Heart right ventricle (tissue), 16 donors: ENCODE measurements at regions not wholly inside any gene's neighbourhood (a gene's known extent, or its start where the extent isn't known, plus 50 kb on each side); places are given as distances from the start of the nearest gene placed in this dataset.

Source experiments
- ATAC-seq, 8 donors: fragments of 200-7000 bp; cut with Tn5 transposase; one replicate each; pipeline ENCODE4 v1.9.1; 2020; ENCODE audit warnings: mild to moderate bottlenecking in 8 of 8, moderate library complexity in 8 of 8, moderate number of reproducible peaks in 1 of 8
- DNase-seq, 2 donors: peaks; one replicate each; pipeline ENCODE4 v3.0.0-alpha.2; 2020
- H3K27ac ChIP-seq, 10 donors: fragments of 200-600 bp; sonication (generic) in 2 of 10; one replicate each; pipeline versions ENCODE4 v1.5.0 to v1.8.0; 2020 to 2022; ENCODE audit warnings: mild to moderate bottlenecking in 3 of 10
- H3K27me3 ChIP-seq, 7 donors: fragments of 200-600 bp; one replicate each; pipeline ENCODE4 v1.8.0; 2021 to 2022; ENCODE audit warnings: mild to moderate bottlenecking in 2 of 7
- H3K36me3 ChIP-seq, 9 donors: fragments of 200-600 bp; sonication (generic) in 1 of 9; one replicate each; pipeline versions ENCODE4 v1.5.0 to v1.8.0; 2020 to 2022; ENCODE audit warnings: mild to moderate bottlenecking in 2 of 9
- H3K4me1 ChIP-seq, 9 donors: fragments of 200-600 bp; sonication (generic) in 1 of 9; one replicate each; pipeline versions ENCODE4 v1.5.0 to v1.8.0; 2020 to 2022; ENCODE audit warnings: mild to moderate bottlenecking in 4 of 9
- H3K4me3 ChIP-seq, 10 donors: fragments of 200-600 bp; sonication (generic) in 2 of 10; one replicate each; pipeline versions ENCODE4 v1.5.0 to v1.8.0; 2020 to 2022; ENCODE audit warnings: mild to moderate bottlenecking in 7 of 10, moderate library complexity in 2 of 10
- H3K9me3 ChIP-seq, 11 donors: fragments of 200-600 bp in 10 of 11; sonication (generic) in 2 of 11; one replicate each; pipeline versions ENCODE4 v1.5.0 to v1.8.0; 2013 to 2022; ENCODE audit warnings: mild to moderate bottlenecking in 2 of 11, control low read depth in 1 of 11, moderate library complexity in 1 of 11
- WGBS, 2 donors: extraction: QIAGEN DNeasy Blood & Tissue Kit; methylation state at CpG; one replicate each; pipeline ENCODE4 v1.1.7; 2013; ENCODE audit warnings: inconsistent platforms in 1 of 2; 5-methylcytosine and 5-hydroxymethylcytosine counted together
- intact Hi-C, 10 donors: fragments of 100-400 bp; cut with DNase I; formaldehyde crosslinking; loops; one replicate each; pipeline versions ENCODE4 v1.11.1 to v1.14.2; 2022
- TF ChIP-seq, protein P1 (sequence below), 9 donors: fragments of 200-600 bp; sonication (generic) in 2 of 9; IDR thresholded peaks; one replicate each; pipeline versions ENCODE4 v1.5.0 to v1.8.0; 2021 to 2022; ENCODE audit warnings: antibody characterized with exemption in 9 of 9, mild to moderate bottlenecking in 5 of 9, moderate library complexity in 1 of 9
- donor health status: Arrhythmogenic right ventricular cardiomyopathy.
- donor health status: ischemic (EF 13 %, LVEDD 7.1; RV severe dilation, severe dysfunction).
- donor health status: healthy with polysubstance abuse.
- donor health status: DM: no; HTN: yes; CAD: no.
- donor health status: DM: no; HTN: no; CAD: no.
- donor health status: ischemic (EF 25% LVEDD 6.9; RV normal size, moderate dysfunction).
- donor health status: ischemic (EF 25% LVEDD 5.7; RV mildly dilated, moderate dysfunction).
- donor health status: healthy.
- donor health status: DM: yes; HTN: yes; CAD: no.
- donor health status: Ischemic cardiomyopathy.
- donor health status: ischemic (EF 35%, LVEDD 5.7; RV mildly dilated, moderate dysfunction).
- donor health status: nonischemic (EF 11% LVEDD 7.7; RV severe dilation, severe dysfunction).
- donor health status: DM: yes; HTN: yes; CAD: no.
- donor health status: PGD.
- donor health status: ischemic (EF 29% LVEDD 5.4; RV normal size, mild dysfunction).
- donor health status: nonischemic (EF 23%, LVEDD 6.1; RV moderate dilation, normal function).

DNA sequence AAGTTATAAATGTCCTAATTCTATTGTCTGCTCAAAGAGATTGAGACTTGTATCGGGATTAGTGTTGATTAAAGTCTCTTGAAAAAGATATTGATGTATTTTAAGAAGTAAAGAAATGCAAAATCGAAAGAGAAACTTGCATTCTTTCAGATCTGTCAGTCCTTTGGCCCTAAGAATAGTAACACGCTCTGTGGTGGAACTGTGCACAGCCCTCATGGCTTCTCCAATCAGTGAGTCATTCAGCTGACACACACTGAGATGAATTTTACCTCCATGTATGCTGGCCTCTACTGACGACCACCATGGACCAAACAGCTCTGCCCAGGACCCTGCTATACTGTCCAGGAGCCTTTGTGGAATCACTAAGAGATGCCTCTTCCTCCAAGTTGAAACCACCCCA lies 232.4 kb downstream of the ESM1 start:
- H3K27me3 ChIP-seq, result no peaks in the 10 kb centered on the region
- TF ChIP-seq, protein P1, sequence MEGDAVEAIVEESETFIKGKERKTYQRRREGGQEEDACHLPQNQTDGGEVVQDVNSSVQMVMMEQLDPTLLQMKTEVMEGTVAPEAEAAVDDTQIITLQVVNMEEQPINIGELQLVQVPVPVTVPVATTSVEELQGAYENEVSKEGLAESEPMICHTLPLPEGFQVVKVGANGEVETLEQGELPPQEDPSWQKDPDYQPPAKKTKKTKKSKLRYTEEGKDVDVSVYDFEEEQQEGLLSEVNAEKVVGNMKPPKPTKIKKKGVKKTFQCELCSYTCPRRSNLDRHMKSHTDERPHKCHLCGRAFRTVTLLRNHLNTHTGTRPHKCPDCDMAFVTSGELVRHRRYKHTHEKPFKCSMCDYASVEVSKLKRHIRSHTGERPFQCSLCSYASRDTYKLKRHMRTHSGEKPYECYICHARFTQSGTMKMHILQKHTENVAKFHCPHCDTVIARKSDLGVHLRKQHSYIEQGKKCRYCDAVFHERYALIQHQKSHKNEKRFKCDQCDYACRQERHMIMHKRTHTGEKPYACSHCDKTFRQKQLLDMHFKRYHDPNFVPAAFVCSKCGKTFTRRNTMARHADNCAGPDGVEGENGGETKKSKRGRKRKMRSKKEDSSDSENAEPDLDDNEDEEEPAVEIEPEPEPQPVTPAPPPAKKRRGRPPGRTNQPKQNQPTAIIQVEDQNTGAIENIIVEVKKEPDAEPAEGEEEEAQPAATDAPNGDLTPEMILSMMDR (IDR thresholded peaks at IDR 0.05), result no peak
- peak overlapping the region in 1 of 10 donors; percentile 62 for H3K27ac ChIP-seq
- H3K4me1 ChIP-seq, result peaks cover 0 to 18% (median 3%) of the 10 kb centered on the region in 9 donors
- H3K4me3 ChIP-seq, result no peak overlapping the region
- DNase-seq (no peak), ATAC-seq (peak in 6 of 8 donors; percentile 47 to 89 (median 60))
- intact Hi-C loops, result no loop called here
- no peaks in the 10 kb centered on the region for H3K9me3 ChIP-seq
- no peaks in the 10 kb centered on the region for H3K36me3 ChIP-seq
- WGBS, 2 donors, result 31 to 43% methylated on average over 4 of the region's 4 CpGs

DNA sequence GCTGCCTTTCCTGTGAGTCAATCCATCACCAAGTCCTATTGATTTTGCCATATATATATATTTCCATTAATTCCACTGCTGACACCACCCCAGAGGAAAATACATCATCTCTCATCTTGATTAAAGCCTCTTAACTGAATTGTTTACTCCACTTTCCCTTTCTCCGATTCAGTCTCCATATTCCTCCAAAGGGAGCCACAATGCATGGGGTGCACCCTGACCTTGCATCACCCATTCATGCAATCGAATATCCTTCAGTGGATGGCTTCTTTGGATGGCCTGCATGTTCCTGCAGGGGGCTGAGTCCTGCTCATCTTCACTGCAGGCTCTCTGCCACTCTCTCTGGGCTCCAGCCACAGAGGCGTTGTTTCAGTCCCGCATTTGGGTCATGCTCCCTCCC lies 231.0 kb downstream of the SNX18 start:
- no peaks in the 10 kb centered on the region for H3K9me3 ChIP-seq
- intact Hi-C loops, result loop anchor here in 4 of 10 donors (10.0 kb wide), 2 partner anchors 96 to 234 kb away; partner anchors contain the start of gene SNX18 (in 3 of the 4)
- peaks cover 0 to 35% (median 12%) of the 10 kb centered on the region in 9 donors for H3K4me1 ChIP-seq
- ATAC-seq (no peak), DNase-seq (no peak)
- 90 to 91% methylated on average over 4 of the region's 4 CpGs for WGBS, 2 donors
- H3K4me3 ChIP-seq, result no peak overlapping the region
- H3K27me3 ChIP-seq, result no peaks in the 10 kb centered on the region
- TF ChIP-seq, protein P1 (IDR thresholded peaks at IDR 0.05), result no peak
- H3K27ac ChIP-seq, result no peak overlapping the region
- H3K36me3 ChIP-seq, result no peaks in the 10 kb centered on the region

DNA sequence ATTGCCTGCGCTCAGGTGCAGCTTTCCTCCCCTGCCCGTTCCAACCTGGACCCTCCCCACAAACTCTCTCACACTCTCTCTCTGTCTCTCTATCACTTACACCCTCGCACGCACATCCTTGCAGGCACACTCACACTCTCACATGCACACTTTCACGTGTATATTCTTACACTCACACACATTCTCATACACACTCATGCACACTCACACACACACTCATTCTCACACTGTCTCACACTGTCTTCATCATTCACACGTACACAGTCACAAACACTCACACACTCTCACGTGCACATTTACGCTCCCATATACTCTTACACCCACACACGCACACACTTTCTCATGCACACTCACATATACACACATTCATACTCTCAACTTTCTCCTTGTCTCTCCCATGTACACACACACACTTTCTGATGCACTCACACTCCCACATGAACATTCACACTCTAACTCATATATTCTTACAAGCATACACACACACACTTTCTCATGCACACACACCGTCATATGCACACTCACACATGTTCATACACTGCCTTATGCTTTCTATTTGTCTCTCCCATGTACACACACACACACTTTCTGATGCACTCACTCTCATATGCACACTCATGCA lies 229.3 kb downstream of the SNX18 start:
- no peaks in the 10 kb centered on the region for H3K36me3 ChIP-seq
- H3K27ac ChIP-seq, result no peak overlapping the region
- TF ChIP-seq, protein P1 (IDR thresholded peaks at IDR 0.05), result no peak
- peaks cover 0 to 41% (median 21%) of the 10 kb centered on the region in 9 donors for H3K4me1 ChIP-seq
- ATAC-seq, result no peak
- no peaks in the 10 kb centered on the region for H3K9me3 ChIP-seq
- no peak for DNase-seq
- no peaks in the 10 kb centered on the region for H3K27me3 ChIP-seq
- intact Hi-C loops, result loop anchor here in 4 of 10 donors (10.0 kb wide), 2 partner anchors 98 to 232 kb away; partner anchors contain the start of gene SNX18 (in 3 of the 4)
- WGBS, 2 donors, result 95 to 97% methylated on average over 10 of the region's 10 CpGs
- H3K4me3 ChIP-seq, result no peak overlapping the region

DNA sequence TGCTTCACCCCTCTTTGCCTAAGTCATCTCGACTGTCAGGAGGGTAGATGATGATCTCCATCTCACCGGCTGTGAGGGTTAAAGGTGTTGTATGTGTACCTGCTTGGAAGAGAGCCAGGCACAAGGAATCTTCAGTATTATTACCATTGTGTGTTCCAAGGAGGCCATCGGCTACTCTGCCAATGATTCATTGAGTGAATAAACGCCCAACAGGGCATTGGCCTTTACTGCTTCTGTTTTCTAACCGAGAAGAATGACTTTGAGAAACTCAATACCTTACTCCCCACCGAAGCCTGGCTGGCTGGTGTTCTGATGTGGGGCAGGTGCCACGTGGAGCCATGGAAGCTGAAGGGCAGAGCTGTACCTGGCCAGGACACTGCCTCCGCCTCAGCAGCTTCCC lies 228.8 kb downstream of the SNX18 start:
- Histone ChIP-seq H3K4me3 (no peak overlapping the region), H3K27ac (no peak overlapping the region), H3K36me3 (no peaks in the 10 kb centered on the region), H3K9me3 (no peaks in the 10 kb centered on the region), H3K4me1 (peaks cover 0 to 45% (median 21%) of the 10 kb centered on the region in 9 donors), H3K27me3 (no peaks in the 10 kb centered on the region)
- TF ChIP-seq, protein P1 (IDR thresholded peaks at IDR 0.05), result no peak
- WGBS, 2 donors, result 94% methylated on average over 8 of the region's 8 CpGs
- DNase-seq, result no peak
- intact Hi-C loops, result loop anchor here in 4 of 10 donors (10.0 kb wide), 2 partner anchors 98 to 232 kb away; partner anchors contain the start of gene SNX18 (in 3 of the 4)
- no peak for ATAC-seq
